Activated gamma-delta T cell (primary cell): ENCODE measurements at regions not wholly inside any gene's neighbourhood (a gene's known extent, or its start where the extent isn't known, plus 50 kb on each side); places are given as distances from the start of the nearest gene placed in this dataset.
"Not testable (repeated sequence)": the region's sequence is repeated elsewhere in the genome, so short reads cannot be mapped to it uniquely, and the experiment has no call there.

Source experiments
- DNase-seq: peaks from one replicate; lab custom pipeline; 2025; lab: John Stamatoyannopoulos, UW

- no peak for DNase-seq
Measured at GRCh38 chr6:14478381-14479225, 361.0 kb downstream of the CD83 start.

- DNase-seq, result not testable (repeated sequence)
Measured at GRCh38 chr6:14481946-14482345, 364.4 kb downstream of the CD83 start.

GRCh38 chr6:14487625-14488024, 370.1 kb downstream of the CD83 start:
- no peak for DNase-seq

- no peak for DNase-seq
Measured at GRCh38 chr6:14488180-14488579, 370.6 kb downstream of the CD83 start.

- no peak for DNase-seq
Measured at GRCh38 chr6:14489445-14489844, 371.9 kb downstream of the CD83 start.

- no peak for DNase-seq
Measured at GRCh38 chr6:14498748-14499147, 381.2 kb downstream of the CD83 start.

- no peak for DNase-seq
Measured at GRCh38 chr6:14499309-14499708, 381.7 kb downstream of the CD83 start.

- no peak for DNase-seq
Measured at GRCh38 chr6:14499841-14500240, 382.3 kb downstream of the CD83 start.

- no peak for DNase-seq
Measured at GRCh38 chr6:14500809-14501208, 383.2 kb downstream of the CD83 start.

- no peak for DNase-seq
Measured at GRCh38 chr6:14501240-14501639, 383.7 kb downstream of the CD83 start.

GRCh38 chr6:14501914-14502313, 384.3 kb downstream of the CD83 start:
- DNase-seq, result no peak

GRCh38 chr6:14502551-14502950, 385.0 kb downstream of the CD83 start:
- DNase-seq, result no peak

- DNase-seq, result no peak
Measured at GRCh38 chr6:14505401-14505800, 387.8 kb downstream of the CD83 start.

GRCh38 chr6:14506656-14507246, 389.2 kb downstream of the CD83 start:
- DNase-seq, result no peak

- DNase-seq, result no peak
Measured at GRCh38 chr6:14509120-14509519, 391.5 kb downstream of the CD83 start.

GRCh38 chr6:14510038-14510437, 392.5 kb downstream of the CD83 start:
- DNase-seq, result no peak

- DNase-seq, result no peak
Measured at GRCh38 chr6:14511061-14511586, 393.6 kb downstream of the CD83 start.

- DNase-seq, result no peak
Measured at GRCh38 chr6:14512246-14512645, 394.7 kb downstream of the CD83 start.

GRCh38 chr6:14513496-14514393, 396.2 kb downstream of the CD83 start:
- no peak for DNase-seq

- DNase-seq, result no peak
Measured at GRCh38 chr6:14516956-14517355, 399.4 kb downstream of the CD83 start.

- DNase-seq, result no peak
Measured at GRCh38 chr6:14517516-14518105, 400.0 kb downstream of the CD83 start.
